HEK293 (cell line): ENCODE measurements at regions not wholly inside any gene's neighbourhood (a gene's known extent, or its start where the extent isn't known, plus 50 kb on each side); places are given as distances from the start of the nearest gene placed in this dataset.

ENCODE experiments used
- CTCF ChIA-PET: fragments of 350-600 bp; formaldehyde crosslinking; extraction: SDS; loops from one replicate; lab custom pipeline; 2021; ENCODE audit warnings: antibody characterized with exemption; lab: Yijun Ruan, JAX
- POLR2A ChIA-PET: fragments of 300-600 bp; formaldehyde crosslinking; extraction: SDS; loops from one replicate; lab custom pipeline; 2020; ENCODE audit warnings: antibody characterized with exemption, inconsistent platforms; lab: Yijun Ruan, JAX
- H3K27ac ChIP-seq: fragments of 200-500 bp; sonication (Bioruptor generic); 2 replicates; pipeline ENCODE4 v1.5.1; 2014; ENCODE audit warnings: low read depth, low read length, control low read depth, inconsistent platforms; ENCODE audit errors: extremely low read depth
- H3K36me3 ChIP-seq, 2 experiments: fragments of 200-500 bp in 1 of 2; sonication (Bioruptor generic) in 1 of 2; 1 replicate in 1 of 2; 2 replicates in 1 of 2; pipeline ENCODE4 v1.5.1; 2014 to 2017; ENCODE audit warnings: inconsistent platforms in 2 of 2, low read length in 2 of 2; ENCODE audit not compliant: control insufficient read depth in 2 of 2, insufficient read depth in 1 of 2
- H3K4me1 ChIP-seq: fragments of 200-500 bp; sonication (Bioruptor generic); 2 replicates; pipeline ENCODE4 v1.5.1; 2014; ENCODE audit warnings: mild to moderate bottlenecking, low read length, inconsistent platforms; ENCODE audit not compliant: control insufficient read depth, insufficient read depth
- H3K4me3 ChIP-seq: 2 replicates; pipeline ENCODE4 v1.5.1; 2011; ENCODE audit warnings: low read depth, mild to moderate bottlenecking, control low read depth, low read length, moderate library complexity
- H3K9me3 ChIP-seq: fragments of 200-500 bp; sonication (Bioruptor generic); 2 replicates; pipeline ENCODE4 v1.5.1; 2014; ENCODE audit warnings: low read depth, low read length, inconsistent platforms; ENCODE audit not compliant: control insufficient read depth, insufficient read depth
- BCL11A ChIP-seq: fragments of 450-650 bp; formaldehyde crosslinking; IDR thresholded peaks from 2 replicates; pipeline ENCODE4 v1.5.1; 2016; ENCODE audit warnings: low read depth, missing biosample characterization, missing genetic modification characterization
- BCL11B ChIP-seq: fragments of 450-650 bp; formaldehyde crosslinking; IDR thresholded peaks from 2 replicates; pipeline ENCODE4 v1.5.1; 2016; ENCODE audit warnings: low read depth, missing biosample characterization, missing genetic modification characterization
- SETDB1 ChIP-seq: IDR thresholded peaks from one replicate; pipeline ENCODE4 v1.6.1; 2017; ENCODE audit warnings: mild to moderate bottlenecking, low read length, moderate library complexity, mixed read lengths; ENCODE audit not compliant: insufficient read length
- SP3 ChIP-seq: fragments of 450-650 bp; formaldehyde crosslinking; IDR thresholded peaks from 2 replicates; pipeline ENCODE4 v1.5.1; 2016; ENCODE audit warnings: missing biosample characterization, missing genetic modification characterization
- ZBTB7A ChIP-seq: fragments of 450-650 bp; formaldehyde crosslinking; IDR thresholded peaks from 2 replicates; pipeline ENCODE4 v1.5.1; 2016; ENCODE audit warnings: low read depth, missing biosample characterization, missing genetic modification characterization
- ZEB2 ChIP-seq: fragments of 450-650 bp; formaldehyde crosslinking; IDR thresholded peaks from 2 replicates; pipeline ENCODE4 v1.5.1; 2016; ENCODE audit warnings: missing biosample characterization, missing genetic modification characterization
- ZNF211 ChIP-seq: fragments of 450-650 bp; formaldehyde crosslinking; IDR thresholded peaks from 2 replicates; pipeline ENCODE4 v1.5.1; 2016; ENCODE audit warnings: low read depth, missing biosample characterization, missing genetic modification characterization
- ZNF221 ChIP-seq: fragments of 450-650 bp; formaldehyde crosslinking; IDR thresholded peaks from 2 replicates; pipeline ENCODE4 v1.5.1; 2017; ENCODE audit warnings: missing biosample characterization, missing genetic modification characterization, borderline replicate concordance
- ZNF311 ChIP-seq: fragments of 450-650 bp; formaldehyde crosslinking; IDR thresholded peaks from 2 replicates; pipeline ENCODE4 v1.5.1; 2017; ENCODE audit warnings: missing biosample characterization, missing genetic modification characterization, borderline replicate concordance
- ZNF341 ChIP-seq: fragments of 450-650 bp; formaldehyde crosslinking; IDR thresholded peaks from 2 replicates; pipeline ENCODE4; 2016; ENCODE audit warnings: low read depth, missing biosample characterization, missing genetic modification characterization
- ZNF394 ChIP-seq: fragments of 450-650 bp; formaldehyde crosslinking; IDR thresholded peaks from 2 replicates; pipeline ENCODE4 v1.5.1; 2016; ENCODE audit warnings: missing biosample characterization, missing genetic modification characterization, mild to moderate bottlenecking, moderate library complexity, borderline replicate concordance
- ZNF473 ChIP-seq: fragments of 450-650 bp; formaldehyde crosslinking; IDR thresholded peaks from 2 replicates; pipeline ENCODE4 v1.5.1; 2017; ENCODE audit warnings: missing biosample characterization, missing genetic modification characterization
- ZNF548 ChIP-seq: fragments of 450-650 bp; formaldehyde crosslinking; IDR thresholded peaks from 2 replicates; pipeline ENCODE4 v1.5.1; 2016; ENCODE audit warnings: missing biosample characterization, missing genetic modification characterization
- ZNF560 ChIP-seq: fragments of 450-650 bp; formaldehyde crosslinking; IDR thresholded peaks from 2 replicates; pipeline ENCODE4 v1.5.1; 2017; ENCODE audit warnings: missing biosample characterization, missing genetic modification characterization, borderline replicate concordance
- ZNF561 ChIP-seq: fragments of 450-650 bp; IDR thresholded peaks from 2 replicates; pipeline ENCODE4 v1.5.1; 2018; ENCODE audit warnings: missing biosample characterization, missing genetic modification characterization, borderline replicate concordance
- ZNF677 ChIP-seq: fragments of 450-650 bp; IDR thresholded peaks from 2 replicates; pipeline ENCODE4 v1.5.0; 2018; ENCODE audit warnings: missing biosample characterization, mild to moderate bottlenecking, missing genetic modification characterization, moderate library complexity
- ZSCAN16 ChIP-seq: fragments of 450-650 bp; formaldehyde crosslinking; IDR thresholded peaks from 2 replicates; pipeline ENCODE4 v1.5.1; 2016; ENCODE audit warnings: missing biosample characterization, missing genetic modification characterization
- ZSCAN23 ChIP-seq: fragments of 450-650 bp; formaldehyde crosslinking; IDR thresholded peaks from 2 replicates; pipeline ENCODE4 v1.5.1; 2016; ENCODE audit warnings: missing biosample characterization, missing genetic modification characterization
- TF ChIP-seq, protein P1 (sequence below): fragments of 450-650 bp; formaldehyde crosslinking; IDR thresholded peaks from 2 replicates; pipeline ENCODE4 v1.5.1; 2016; ENCODE audit warnings: missing biosample characterization, missing genetic modification characterization
- TF ChIP-seq, protein P2 (sequence below): fragments of 450-650 bp; formaldehyde crosslinking; IDR thresholded peaks from 2 replicates; pipeline ENCODE4 v1.5.1; 2016; ENCODE audit warnings: missing biosample characterization, missing genetic modification characterization
- TF ChIP-seq, protein P3 (sequence below): fragments of 450-650 bp; IDR thresholded peaks from 2 replicates; pipeline ENCODE4 v1.5.1; 2018; ENCODE audit warnings: missing biosample characterization, missing genetic modification characterization

DNA sequence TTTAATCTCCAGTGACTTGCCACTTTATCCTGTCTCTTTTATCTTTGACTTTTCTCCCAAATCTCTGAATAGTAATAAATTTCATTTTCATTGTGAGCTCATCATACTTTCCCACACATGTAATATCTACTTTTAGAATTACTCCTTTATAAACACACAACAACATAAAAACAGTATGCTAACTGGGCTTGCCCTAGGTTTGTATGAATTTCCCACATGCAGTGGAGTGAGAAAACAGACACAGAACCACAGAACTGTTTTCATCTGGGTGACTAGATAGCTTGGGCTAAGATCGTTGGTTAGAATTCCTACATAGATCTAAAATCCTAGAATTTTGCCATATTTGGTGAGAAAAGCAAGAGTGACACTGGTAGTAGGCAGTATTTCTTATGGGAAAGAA, 409.5 kb downstream of the SPRY1 start (continued):
- no peak for TF ChIP-seq ZNF311 (tag by site-specific recombination)
- no peak for TF ChIP-seq ZNF677 (tag by site-specific recombination)

DNA sequence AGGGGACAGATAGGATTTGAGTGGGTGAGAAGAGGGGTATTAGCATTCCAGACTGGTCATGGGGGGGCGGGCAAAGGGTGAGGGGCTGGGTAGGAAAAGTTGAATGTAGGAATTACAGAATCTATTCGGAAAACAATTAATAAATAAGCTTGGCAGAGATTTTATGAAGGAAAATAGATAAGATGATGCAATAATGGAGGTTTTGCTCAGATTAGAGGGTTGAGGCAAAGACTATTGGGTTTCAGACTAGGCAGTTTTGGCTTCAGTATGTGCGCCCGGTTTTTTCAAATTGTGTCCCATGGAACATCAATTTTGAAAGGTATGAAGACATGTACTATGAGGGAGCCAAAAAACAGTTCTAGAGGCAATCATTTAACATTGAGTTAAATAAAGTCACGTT, 410.6 kb downstream of the SPRY1 start:
- no peak overlapping the region for H3K4me3 ChIP-seq
- TF ChIP-seq ZBTB7A (no peak), ZNF221 (no peak), BCL11A (no peak), ZNF211 (no peak)
- TF ChIP-seq, protein P1, sequence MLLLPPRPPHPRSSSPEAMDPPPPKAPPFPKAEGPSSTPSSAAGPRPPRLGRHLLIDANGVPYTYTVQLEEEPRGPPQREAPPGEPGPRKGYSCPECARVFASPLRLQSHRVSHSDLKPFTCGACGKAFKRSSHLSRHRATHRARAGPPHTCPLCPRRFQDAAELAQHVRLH (tag by site-specific recombination): no peak

DNA sequence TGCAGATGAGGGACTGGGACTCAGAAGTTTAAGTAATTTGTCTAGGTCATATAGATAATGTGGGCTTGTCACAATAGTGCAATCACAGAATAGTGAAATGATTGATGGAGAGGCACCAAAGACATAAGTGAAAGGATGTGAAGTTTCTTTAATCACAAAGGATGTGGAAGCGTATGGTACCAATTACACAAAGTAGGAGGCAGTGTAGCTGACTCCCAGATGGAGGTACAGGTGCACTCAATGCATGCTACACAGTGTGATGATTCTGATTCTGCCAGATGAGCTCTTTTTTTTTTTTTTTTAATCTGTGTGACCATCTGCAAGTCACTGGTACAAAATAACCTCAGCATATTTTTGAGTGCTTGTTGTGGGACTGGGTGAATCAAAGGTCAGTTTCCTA, 411.3 kb downstream of the SPRY1 start:
- no peak overlapping the region for H3K4me3 ChIP-seq
- H3K4me1 ChIP-seq: no peaks in the 10 kb centered on the region
- TF ChIP-seq ZNF394 (tag by site-specific recombination) (no peak), ZNF341 (tag by site-specific recombination) (no peak), SP3 (tag by site-specific recombination) (no peak)
- ChIA-PET POLR2A (no interaction called here), CTCF (no interaction called here)
- H3K9me3 ChIP-seq: no peaks in the 10 kb centered on the region
- no peaks in the 10 kb centered on the region for H3K36me3 ChIP-seq
- no peak overlapping the region for H3K27ac ChIP-seq

More for the DNA sequence above, 410.6 kb downstream of the SPRY1 start:
- Histone ChIP-seq H3K36me3 (no peaks in the 10 kb centered on the region), H3K9me3 (no peaks in the 10 kb centered on the region), H3K27ac (no peak overlapping the region), H3K4me1 (no peaks in the 10 kb centered on the region)
- POLR2A ChIA-PET: no interaction called here
- CTCF ChIA-PET: interaction anchor here (0.9 kb wide), 1 partner anchor 34 kb away, joined by 3 read pairs; no protein-coding TSS in a partner anchor

DNA sequence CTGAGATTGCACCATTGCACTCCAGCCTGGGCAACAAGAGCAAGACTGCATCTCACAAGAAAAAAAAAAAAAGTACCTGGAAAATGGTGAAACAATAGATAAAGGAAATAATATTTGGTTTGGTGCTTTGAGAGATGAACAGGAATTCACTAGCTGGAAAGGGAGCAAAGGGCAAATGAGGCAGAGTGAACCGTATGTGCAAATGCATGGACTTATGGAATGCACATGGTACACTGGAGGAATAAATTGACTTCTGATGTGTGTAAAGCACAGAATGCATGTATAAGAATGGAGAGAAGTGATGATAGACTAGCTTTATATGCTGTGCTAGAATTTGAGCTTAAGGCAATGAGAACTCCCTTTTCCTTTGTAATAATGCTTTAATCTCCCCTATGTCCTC, 413.3 kb downstream of the SPRY1 start:
- Histone ChIP-seq H3K4me1 (no peaks in the 10 kb centered on the region), H3K4me3 (no peak overlapping the region), H3K27ac (no peak overlapping the region), H3K9me3 (no peaks in the 10 kb centered on the region), H3K36me3 (no peaks in the 10 kb centered on the region)
- TF ChIP-seq ZSCAN23 (tag by site-specific recombination) (no peak), ZNF560 (tag by site-specific recombination) (no peak), ZNF548 (tag by site-specific recombination) (no peak)
- POLR2A ChIA-PET: no interaction called here
- CTCF ChIA-PET: no interaction called here

DNA sequence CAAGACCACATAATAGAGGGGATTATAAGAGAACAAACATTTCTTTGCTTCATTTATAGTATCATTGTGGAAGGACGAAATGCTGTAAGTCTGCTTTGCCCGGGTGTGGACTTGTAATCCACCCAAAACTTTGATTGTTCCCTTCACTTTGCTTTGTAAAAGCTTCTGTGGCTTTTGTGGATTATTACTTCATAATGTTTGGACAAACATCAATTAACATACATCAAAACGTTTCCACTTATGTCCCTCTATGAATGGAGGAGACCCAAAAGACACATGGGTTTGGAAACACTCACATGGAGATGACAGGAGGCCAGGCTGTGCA, 415.4 kb downstream of the SPRY1 start:
- H3K9me3 ChIP-seq: no peaks in the 10 kb centered on the region
- no peak for TF ChIP-seq ZNF221
- TF ChIP-seq ZNF561 (tag by site-specific recombination): no peak
- TF ChIP-seq, protein P2, sequence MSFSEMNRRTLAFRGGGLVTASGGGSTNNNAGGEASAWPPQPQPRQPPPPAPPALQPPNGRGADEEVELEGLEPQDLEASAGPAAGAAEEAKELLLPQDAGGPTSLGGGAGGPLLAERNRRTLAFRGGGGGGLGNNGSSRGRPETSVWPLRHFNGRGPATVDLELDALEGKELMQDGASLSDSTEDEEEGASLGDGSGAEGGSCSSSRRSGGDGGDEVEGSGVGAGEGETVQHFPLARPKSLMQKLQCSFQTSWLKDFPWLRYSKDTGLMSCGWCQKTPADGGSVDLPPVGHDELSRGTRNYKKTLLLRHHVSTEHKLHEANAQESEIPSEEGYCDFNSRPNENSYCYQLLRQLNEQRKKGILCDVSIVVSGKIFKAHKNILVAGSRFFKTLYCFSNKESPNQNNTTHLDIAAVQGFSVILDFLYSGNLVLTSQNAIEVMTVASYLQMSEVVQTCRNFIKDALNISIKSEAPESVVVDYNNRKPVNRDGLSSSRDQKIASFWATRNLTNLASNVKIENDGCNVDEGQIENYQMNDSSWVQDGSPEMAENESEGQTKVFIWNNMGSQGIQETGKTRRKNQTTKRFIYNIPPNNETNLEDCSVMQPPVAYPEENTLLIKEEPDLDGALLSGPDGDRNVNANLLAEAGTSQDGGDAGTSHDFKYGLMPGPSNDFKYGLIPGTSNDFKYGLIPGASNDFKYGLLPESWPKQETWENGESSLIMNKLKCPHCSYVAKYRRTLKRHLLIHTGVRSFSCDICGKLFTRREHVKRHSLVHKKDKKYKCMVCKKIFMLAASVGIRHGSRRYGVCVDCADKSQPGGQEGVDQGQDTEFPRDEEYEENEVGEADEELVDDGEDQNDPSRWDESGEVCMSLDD (tag by site-specific recombination): no peak
- TF ChIP-seq ZSCAN16 (tag by site-specific recombination): no peak
- TF ChIP-seq, protein P3, sequence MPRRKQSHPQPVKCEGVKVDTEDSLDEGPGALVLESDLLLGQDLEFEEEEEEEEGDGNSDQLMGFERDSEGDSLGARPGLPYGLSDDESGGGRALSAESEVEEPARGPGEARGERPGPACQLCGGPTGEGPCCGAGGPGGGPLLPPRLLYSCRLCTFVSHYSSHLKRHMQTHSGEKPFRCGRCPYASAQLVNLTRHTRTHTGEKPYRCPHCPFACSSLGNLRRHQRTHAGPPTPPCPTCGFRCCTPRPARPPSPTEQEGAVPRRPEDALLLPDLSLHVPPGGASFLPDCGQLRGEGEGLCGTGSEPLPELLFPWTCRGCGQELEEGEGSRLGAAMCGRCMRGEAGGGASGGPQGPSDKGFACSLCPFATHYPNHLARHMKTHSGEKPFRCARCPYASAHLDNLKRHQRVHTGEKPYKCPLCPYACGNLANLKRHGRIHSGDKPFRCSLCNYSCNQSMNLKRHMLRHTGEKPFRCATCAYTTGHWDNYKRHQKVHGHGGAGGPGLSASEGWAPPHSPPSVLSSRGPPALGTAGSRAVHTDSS (tag by site-specific recombination): no peak
- TF ChIP-seq, protein P1 (tag by site-specific recombination): no peak
- TF ChIP-seq ZNF473: no peak
- no peak for TF ChIP-seq SETDB1
- no peak for TF ChIP-seq ZEB2
- TF ChIP-seq BCL11B (tag by site-specific recombination): no peak
- TF ChIP-seq ZNF311 (tag by site-specific recombination): no peak
- no peak overlapping the region for H3K4me3 ChIP-seq
- ChIA-PET CTCF (interaction anchor here (0.7 kb wide), 3 partner anchors 301 to 422 kb away, joined by 3 to 4 read pairs (median 4); no protein-coding TSS in a partner anchor), POLR2A (no interaction called here)
- no peak overlapping the region for H3K27ac ChIP-seq
- H3K36me3 ChIP-seq: no peaks in the 10 kb centered on the region
- H3K4me1 ChIP-seq: no peaks in the 10 kb centered on the region
